Glutamatergic neuron (in vitro differentiated cells): ENCODE measurements at regions not wholly inside any gene's neighbourhood (a gene's known extent, or its start where the extent isn't known, plus 50 kb on each side); places are given as distances from the start of the nearest gene placed in this dataset.
"Not testable (repeated sequence)": the region's sequence is repeated elsewhere in the genome, so short reads cannot be mapped to it uniquely, and the experiment has no call there.

Source experiments
- DNase-seq: peaks from one replicate; pipeline ENCODE4 v3.0.0; 2022
- H3K27ac Mint-ChIP-seq: one replicate; pipeline ENCODE4 v1.8.0; 2020; ENCODE audit warnings: mild to moderate bottlenecking, mixed read lengths, inconsistent platforms; ENCODE audit not compliant: unreplicated experiment
- H3K27me3 Mint-ChIP-seq: one replicate; pipeline ENCODE4 v1.8.0; 2020; ENCODE audit warnings: mild to moderate bottlenecking, moderate library complexity, mixed read lengths, inconsistent platforms; ENCODE audit not compliant: unreplicated experiment
- H3K36me3 Mint-ChIP-seq: one replicate; pipeline ENCODE4 v1.8.0; 2020; ENCODE audit warnings: mild to moderate bottlenecking, mixed read lengths, inconsistent platforms; ENCODE audit not compliant: unreplicated experiment
- H3K4me1 Mint-ChIP-seq: one replicate; pipeline ENCODE4 v1.8.0; 2020; ENCODE audit warnings: mild to moderate bottlenecking, low read depth, mixed read lengths, inconsistent platforms; ENCODE audit not compliant: unreplicated experiment
- H3K4me3 Mint-ChIP-seq: one replicate; pipeline ENCODE4 v1.8.0; 2020; ENCODE audit warnings: mild to moderate bottlenecking, mixed read lengths, inconsistent platforms; ENCODE audit not compliant: unreplicated experiment
- H3K9me3 Mint-ChIP-seq: one replicate; pipeline ENCODE4 v1.8.0; 2020; ENCODE audit warnings: mild to moderate bottlenecking, moderate library complexity, mixed read lengths, inconsistent platforms; ENCODE audit not compliant: unreplicated experiment
- TF ChIP-seq, protein P1 (sequence below): fragments of 200-600 bp; sonication (generic); IDR thresholded peaks from one replicate; pipeline ENCODE4 v1.5.0; 2021; ENCODE audit not compliant: partially characterized antibody, unreplicated experiment

DNA sequence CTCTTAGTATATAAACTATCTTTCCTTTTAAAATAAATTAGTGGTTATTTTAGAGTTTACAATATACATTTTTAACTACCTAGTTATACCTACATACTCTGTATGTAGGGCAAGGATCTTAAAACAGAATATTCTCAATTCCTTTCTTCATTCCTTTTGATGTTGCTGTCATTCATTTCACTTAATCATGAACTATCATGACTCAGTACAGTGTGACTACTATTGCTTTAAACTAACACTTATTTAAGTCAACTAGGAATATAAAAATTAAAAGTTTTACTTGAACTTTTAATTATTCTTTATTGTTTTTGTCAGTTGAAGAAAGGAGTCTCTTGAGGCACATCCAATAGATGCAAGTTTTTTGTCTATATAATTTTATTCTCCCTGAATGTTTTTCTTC lies 726.4 kb downstream of the BRINP3 start:
- TF ChIP-seq, protein P1, sequence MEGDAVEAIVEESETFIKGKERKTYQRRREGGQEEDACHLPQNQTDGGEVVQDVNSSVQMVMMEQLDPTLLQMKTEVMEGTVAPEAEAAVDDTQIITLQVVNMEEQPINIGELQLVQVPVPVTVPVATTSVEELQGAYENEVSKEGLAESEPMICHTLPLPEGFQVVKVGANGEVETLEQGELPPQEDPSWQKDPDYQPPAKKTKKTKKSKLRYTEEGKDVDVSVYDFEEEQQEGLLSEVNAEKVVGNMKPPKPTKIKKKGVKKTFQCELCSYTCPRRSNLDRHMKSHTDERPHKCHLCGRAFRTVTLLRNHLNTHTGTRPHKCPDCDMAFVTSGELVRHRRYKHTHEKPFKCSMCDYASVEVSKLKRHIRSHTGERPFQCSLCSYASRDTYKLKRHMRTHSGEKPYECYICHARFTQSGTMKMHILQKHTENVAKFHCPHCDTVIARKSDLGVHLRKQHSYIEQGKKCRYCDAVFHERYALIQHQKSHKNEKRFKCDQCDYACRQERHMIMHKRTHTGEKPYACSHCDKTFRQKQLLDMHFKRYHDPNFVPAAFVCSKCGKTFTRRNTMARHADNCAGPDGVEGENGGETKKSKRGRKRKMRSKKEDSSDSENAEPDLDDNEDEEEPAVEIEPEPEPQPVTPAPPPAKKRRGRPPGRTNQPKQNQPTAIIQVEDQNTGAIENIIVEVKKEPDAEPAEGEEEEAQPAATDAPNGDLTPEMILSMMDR: no peak
- no peak overlapping the region for H3K4me3 Mint-ChIP-seq
- H3K9me3 Mint-ChIP-seq: no peaks in the 10 kb centered on the region
- H3K27me3 Mint-ChIP-seq: no peaks in the 10 kb centered on the region
- H3K27ac Mint-ChIP-seq: no peak overlapping the region
- H3K36me3 Mint-ChIP-seq: peaks cover 6% of the 10 kb centered on the region
- H3K4me1 Mint-ChIP-seq: no peaks in the 10 kb centered on the region
- no peak for DNase-seq

DNA sequence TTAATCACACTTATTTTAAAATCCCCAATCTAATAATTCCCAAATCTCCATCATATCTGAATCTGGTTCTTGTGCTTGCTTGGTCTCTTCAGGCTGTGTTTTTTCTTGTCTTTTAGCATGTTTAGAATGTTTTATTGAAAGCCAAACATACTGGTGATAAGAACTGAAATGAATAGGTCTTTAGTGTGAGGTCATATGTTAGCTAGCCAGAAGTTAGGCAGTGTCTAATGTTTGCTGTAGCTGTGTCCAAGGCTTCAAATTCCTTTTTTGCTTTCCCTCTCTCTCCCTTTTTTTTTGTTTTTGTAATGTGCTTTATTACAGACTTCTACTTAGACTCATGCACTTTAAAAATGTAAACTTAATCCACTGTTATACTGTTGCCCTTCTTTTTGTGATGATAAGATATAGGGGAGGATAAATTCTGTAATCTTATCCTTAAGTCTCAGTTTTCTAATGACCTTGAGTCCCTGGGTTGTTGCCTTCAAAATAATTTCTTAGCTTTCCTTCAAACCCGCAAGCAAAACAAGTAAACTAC lies 725.1 kb downstream of the BRINP3 start:
- H3K4me1 Mint-ChIP-seq: no peaks in the 10 kb centered on the region
- H3K36me3 Mint-ChIP-seq: peaks cover 6% of the 10 kb centered on the region
- no peak for DNase-seq
- TF ChIP-seq, protein P1: no peak
- no peak overlapping the region for H3K27ac Mint-ChIP-seq
- no peaks in the 10 kb centered on the region for H3K27me3 Mint-ChIP-seq
- no peaks in the 10 kb centered on the region for H3K9me3 Mint-ChIP-seq
- no peak overlapping the region for H3K4me3 Mint-ChIP-seq

- H3K27ac Mint-ChIP-seq, H3K9me3 Mint-ChIP-seq, DNase-seq, H3K27me3 Mint-ChIP-seq, H3K4me1 Mint-ChIP-seq, H3K36me3 Mint-ChIP-seq, H3K4me3 Mint-ChIP-seq: not testable (repeated sequence)
Observed at GRCh38 chr1:189755100-189755499, 722.6 kb downstream of the BRINP3 start.

DNA sequence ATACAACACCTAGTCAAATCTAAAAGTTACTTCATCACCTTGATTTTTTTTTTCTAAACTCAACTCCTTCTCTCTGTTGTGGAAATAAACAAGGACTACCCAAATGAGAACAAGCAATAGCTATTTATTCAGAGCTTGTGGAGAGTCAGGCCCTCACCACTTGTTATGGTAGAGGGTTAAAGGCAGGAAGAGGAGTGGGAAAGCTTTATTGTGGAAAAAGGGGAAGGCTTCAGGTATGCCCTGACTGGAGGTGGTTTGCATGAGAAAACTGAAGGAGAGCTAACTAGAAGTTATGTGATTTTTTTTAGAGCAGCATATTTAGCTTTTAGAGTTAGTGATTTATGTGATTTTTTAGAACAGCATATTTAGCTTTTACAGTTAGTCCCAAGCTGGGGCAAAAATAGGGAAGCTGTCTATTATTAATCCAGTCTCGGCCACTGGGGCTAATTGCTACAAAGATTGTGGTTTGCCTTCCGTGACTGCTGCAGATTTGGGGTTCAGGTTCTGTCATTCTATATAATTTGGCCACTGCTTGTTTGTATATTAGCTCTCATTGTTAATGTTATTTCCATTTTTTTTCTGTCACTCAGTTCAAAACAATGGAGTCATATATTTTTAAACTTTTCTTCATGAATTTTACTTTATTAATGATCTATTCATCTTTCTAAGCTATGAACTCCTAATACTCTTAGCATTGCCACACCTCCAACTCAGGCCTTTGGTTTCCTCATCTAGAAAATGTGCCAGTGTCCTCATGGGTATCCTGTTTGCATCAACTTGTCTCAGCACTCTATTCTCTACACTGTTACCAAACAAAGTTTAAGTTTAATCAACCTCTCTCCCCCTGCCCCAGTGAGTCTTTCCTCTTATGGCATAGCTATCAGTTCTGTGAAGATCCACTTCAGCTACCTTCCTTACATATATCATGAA lies 713.0 kb downstream of the BRINP3 start:
- no peaks in the 10 kb centered on the region for H3K27me3 Mint-ChIP-seq
- TF ChIP-seq, protein P1: no peak
- H3K27ac Mint-ChIP-seq: no peak overlapping the region
- no peak for DNase-seq
- no peak overlapping the region for H3K4me3 Mint-ChIP-seq
- no peaks in the 10 kb centered on the region for H3K9me3 Mint-ChIP-seq
- H3K4me1 Mint-ChIP-seq: peaks cover 2% of the 10 kb centered on the region
- no peaks in the 10 kb centered on the region for H3K36me3 Mint-ChIP-seq

DNA sequence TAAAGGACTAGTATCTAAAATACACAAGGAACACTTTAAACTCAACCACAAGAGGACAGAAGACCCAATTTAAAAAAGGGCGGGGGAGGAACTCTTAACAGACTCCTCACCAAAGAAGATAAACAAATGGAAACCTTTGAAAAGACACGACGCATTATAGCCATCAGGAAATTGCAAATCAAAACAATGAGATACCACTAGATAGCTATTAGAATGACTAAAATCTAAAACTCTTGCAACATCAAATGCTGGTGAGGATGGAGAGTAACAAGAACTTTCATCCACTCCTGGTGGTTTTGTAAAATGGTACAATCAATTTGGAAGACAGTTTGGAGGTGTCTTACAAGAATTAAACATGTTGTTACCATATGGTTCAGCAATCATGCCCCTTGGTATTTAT lies 708.2 kb downstream of the BRINP3 start:
- H3K27ac Mint-ChIP-seq: no peak overlapping the region
- DNase-seq: no peak
- no peaks in the 10 kb centered on the region for H3K4me1 Mint-ChIP-seq
- TF ChIP-seq, protein P1: no peak
- H3K27me3 Mint-ChIP-seq: no peaks in the 10 kb centered on the region
- no peaks in the 10 kb centered on the region for H3K36me3 Mint-ChIP-seq
- no peak overlapping the region for H3K4me3 Mint-ChIP-seq
- H3K9me3 Mint-ChIP-seq: no peaks in the 10 kb centered on the region
